A549 (cell line): ENCODE measurements at regions not wholly inside any gene's neighbourhood (a gene's known extent, or its start where the extent isn't known, plus 50 kb on each side); places are given as distances from the start of the nearest gene placed in this dataset.

Experiments used
- ATAC-seq, 2 experiments: fragments of 200-7000 bp in 1 of 2; fragments of >200 bp in 1 of 2; cut with Nextera tagmentation in 1 of 2; cut with Tn5 transposase in 1 of 2; 3 replicates each; pipeline versions ENCODE4 v1.8.0 to v1.9.1; 2018 to 2020; ENCODE audit warnings: mild to moderate bottlenecking in 1 of 2, moderate library complexity in 1 of 2
- CTCF ChIA-PET: fragments of 300-600 bp; sonication (Branson Sonifier 250); formaldehyde crosslinking; extraction: SDS; loops from one replicate; lab custom pipeline; 2021; ENCODE audit warnings: antibody characterized with exemption, inconsistent platforms; lab: Yijun Ruan, JAX
- POLR2A ChIA-PET: fragments of 350-600 bp; formaldehyde crosslinking; extraction: SDS; loops from one replicate; lab custom pipeline; 2021; ENCODE audit warnings: antibody characterized with exemption, inconsistent platforms; lab: Yijun Ruan, JAX
- DNase-seq, 2 experiments: peaks; one replicate each; pipeline versions ENCODE4 v3.0.0 to v3.0.0-alpha.2; 2011 to 2016; ENCODE audit warnings: low read depth in 1 of 2, low spot score in 1 of 2
- FAIRE-seq: peaks from 2 replicates; lab custom pipeline; 2011; peaks lifted over from hg19 to GRCh38; lab: Jason Lieb, UNC
- H3K27ac ChIP-seq, 2 experiments: fragments of >200 bp; sonication (Bioruptor Twin); formaldehyde crosslinking; 3 replicates each; pipeline ENCODE4 v1.5.1; 2016 to 2017
- H3K4me1 ChIP-seq: fragments of >200 bp; sonication (Bioruptor Twin); formaldehyde crosslinking; 3 replicates; pipeline ENCODE4 v1.6.1; 2016
- H3K4me2 ChIP-seq: fragments of >200 bp; sonication (Bioruptor Twin); formaldehyde crosslinking; 3 replicates; pipeline ENCODE4 v1.6.1; 2016
- H3K4me3 ChIP-seq: fragments of >200 bp; sonication (Bioruptor Twin); formaldehyde crosslinking; 3 replicates; pipeline ENCODE4 v1.5.1; 2016
- H3K9me3 ChIP-seq: fragments of >200 bp; sonication (Bioruptor Twin); formaldehyde crosslinking; 3 replicates; pipeline ENCODE4 v1.6.1; 2016
- ATOH8 ChIP-seq: fragments of 250-450 bp; sonication (Bioruptor Pico); IDR thresholded peaks from 2 replicates; pipeline ENCODE4 v1.5.0; 2020; ENCODE audit warnings: low read depth, mild to moderate bottlenecking, moderate library complexity
- CHD2 ChIP-seq: fragments of 150-350 bp; IDR thresholded peaks from 2 replicates; pipeline ENCODE4 v1.6.1; 2014; ENCODE audit warnings: low read length; ENCODE audit not compliant: partially characterized antibody
- EHF ChIP-seq: fragments of 250-450 bp; sonication (Bioruptor Pico); IDR thresholded peaks from 2 replicates; pipeline ENCODE4 v1.5.0; 2020; ENCODE audit warnings: mild to moderate bottlenecking
- EHMT2 ChIP-seq: fragments of 200-600 bp; sonication (generic); IDR thresholded peaks from 2 replicates; pipeline ENCODE4 v1.6.1; 2016; ENCODE audit warnings: antibody characterized with exemption, low read depth, mild to moderate bottlenecking, moderate library complexity
- ESRRA ChIP-seq: fragments of 150-350 bp; IDR thresholded peaks from 2 replicates; pipeline ENCODE4 v1.6.1; 2014; ENCODE audit warnings: mild to moderate bottlenecking, low read length, borderline replicate concordance
- FOSB ChIP-seq: fragments of 250-450 bp; sonication (Bioruptor Pico); IDR thresholded peaks from 2 replicates; pipeline ENCODE4 v1.5.0; 2020; ENCODE audit warnings: mild to moderate bottlenecking, moderate library complexity
- FOXS1 ChIP-seq: fragments of 250-450 bp; sonication (Bioruptor Pico); IDR thresholded peaks from 2 replicates; pipeline ENCODE4 v1.5.0; 2020; ENCODE audit warnings: mild to moderate bottlenecking, moderate library complexity
- GATA3 ChIP-seq: IDR thresholded peaks from 2 replicates; pipeline ENCODE4 v1.6.1; 2012; ENCODE audit warnings: borderline replicate concordance
- HOXA7 ChIP-seq: fragments of 250-450 bp; sonication (Bioruptor Pico); IDR thresholded peaks from 2 replicates; pipeline ENCODE4 v1.5.0; 2020; ENCODE audit warnings: mild to moderate bottlenecking, moderate library complexity
- HOXB13 ChIP-seq: fragments of 250-450 bp; sonication (Bioruptor Pico); IDR thresholded peaks from 2 replicates; pipeline ENCODE4 v1.5.0; 2020; ENCODE audit warnings: low read depth, mild to moderate bottlenecking, moderate library complexity
- JUN ChIP-seq, 2 experiments: fragments of >200 bp; sonication (Bioruptor Twin); formaldehyde crosslinking; IDR thresholded peaks; 2 replicates in 1 of 2; 3 replicates in 1 of 2; pipeline ENCODE4 v1.6.1; 2016 to 2017
- JUNB ChIP-seq: fragments of >200 bp; sonication (Bioruptor Twin); formaldehyde crosslinking; IDR thresholded peaks from 2 replicates; pipeline ENCODE4 v1.6.1; 2016
- KDM1A ChIP-seq: fragments of 200-600 bp; sonication (generic); IDR thresholded peaks from 2 replicates; pipeline ENCODE4 v1.6.1; 2016; ENCODE audit warnings: low read depth, mild to moderate bottlenecking
- KDM5A ChIP-seq: fragments of 200-600 bp; sonication (generic); IDR thresholded peaks from 2 replicates; pipeline ENCODE4 v1.6.1; 2016; ENCODE audit warnings: antibody characterized with exemption, mild to moderate bottlenecking
- MAZ ChIP-seq: fragments of 150-350 bp; IDR thresholded peaks from 2 replicates; pipeline ENCODE4 v1.6.1; 2014; ENCODE audit warnings: antibody characterized with exemption, low read depth, low read length, borderline replicate concordance
- NFE2L2 ChIP-seq: fragments of 150-350 bp; conservative IDR thresholded peaks from 2 replicates; pipeline ENCODE4 v1.6.1; 2014; ENCODE audit warnings: low read length
- NPAS2 ChIP-seq: fragments of 250-450 bp; sonication (Bioruptor Pico); IDR thresholded peaks from 2 replicates; pipeline ENCODE4 v1.8.0; 2022; ENCODE audit warnings: mild to moderate bottlenecking, moderate library complexity, borderline replicate concordance
- NR3C1 ChIP-seq: fragments of >200 bp; sonication (Bioruptor Twin); formaldehyde crosslinking; IDR thresholded peaks from 3 replicates; pipeline ENCODE4 v1.6.1; 2017
- PHF8 ChIP-seq: fragments of 200-600 bp; sonication (generic); IDR thresholded peaks from 2 replicates; pipeline ENCODE4 v1.6.1; 2016; ENCODE audit warnings: low read depth, mild to moderate bottlenecking, antibody characterized with exemption, moderate library complexity, borderline replicate concordance
- POLR2A ChIP-seq: IDR thresholded peaks from 2 replicates; pipeline ENCODE4 v1.6.1; 2012; ENCODE audit warnings: mild to moderate bottlenecking, low read length
- RARB ChIP-seq: fragments of 250-450 bp; sonication (Bioruptor Pico); IDR thresholded peaks from 2 replicates; pipeline ENCODE4 v1.8.0; 2021; ENCODE audit warnings: mild to moderate bottlenecking, moderate library complexity
- SREBF2 ChIP-seq: fragments of 450-650 bp; IDR thresholded peaks from 2 replicates; pipeline ENCODE4 v1.6.1; 2014; ENCODE audit warnings: mild to moderate bottlenecking, moderate library complexity
- TP53 ChIP-seq: fragments of 250-450 bp; sonication (Bioruptor Pico); IDR thresholded peaks from 2 replicates; pipeline ENCODE4 v1.5.0; 2021; ENCODE audit warnings: mild to moderate bottlenecking, moderate library complexity
- ZC3H11A ChIP-seq: fragments of 450-650 bp; IDR thresholded peaks from 2 replicates; pipeline ENCODE4 v1.6.1; 2014; ENCODE audit warnings: antibody characterized with exemption, mild to moderate bottlenecking
- ZNF302 ChIP-seq: fragments of 250-450 bp; sonication (Bioruptor Pico); IDR thresholded peaks from 2 replicates; pipeline ENCODE4 v1.9.0; 2021; ENCODE audit warnings: inconsistent platforms, mild to moderate bottlenecking, moderate library complexity
- WGBS: methylation state at CpG from one replicate; pipeline ENCODE4 v1.1.6; 2017; ENCODE audit errors: missing lambda C conversion rate; 5-methylcytosine and 5-hydroxymethylcytosine counted together
- TF ChIP-seq, protein P1 (sequence below): IDR thresholded peaks from 2 replicates; pipeline ENCODE4 v1.6.1; 2012
- TF ChIP-seq, protein P2 (sequence below): fragments of >200 bp; sonication (Bioruptor Twin); formaldehyde crosslinking; IDR thresholded peaks from 2 replicates; pipeline ENCODE4 v1.6.1; 2016
- TF ChIP-seq, protein P3 (sequence below): fragments of 200-600 bp; sonication (generic); IDR thresholded peaks from 2 replicates; pipeline ENCODE4 v1.6.1; 2016; ENCODE audit warnings: antibody characterized with exemption, mild to moderate bottlenecking, moderate library complexity

- ChIA-PET CTCF (interaction anchor here (0.7 to 1.4 kb wide), 2 partner anchors 21 to 1095 kb away, joined by 3 read pairs; no protein-coding TSS in a partner anchor), POLR2A (no interaction called here)
- WGBS = 10% methylated on average over 6 of the region's 6 CpGs
These were observed 230.8 kb upstream of the PIK3C3 start for GRCh38 chr18:41724195-41724594.

DNA sequence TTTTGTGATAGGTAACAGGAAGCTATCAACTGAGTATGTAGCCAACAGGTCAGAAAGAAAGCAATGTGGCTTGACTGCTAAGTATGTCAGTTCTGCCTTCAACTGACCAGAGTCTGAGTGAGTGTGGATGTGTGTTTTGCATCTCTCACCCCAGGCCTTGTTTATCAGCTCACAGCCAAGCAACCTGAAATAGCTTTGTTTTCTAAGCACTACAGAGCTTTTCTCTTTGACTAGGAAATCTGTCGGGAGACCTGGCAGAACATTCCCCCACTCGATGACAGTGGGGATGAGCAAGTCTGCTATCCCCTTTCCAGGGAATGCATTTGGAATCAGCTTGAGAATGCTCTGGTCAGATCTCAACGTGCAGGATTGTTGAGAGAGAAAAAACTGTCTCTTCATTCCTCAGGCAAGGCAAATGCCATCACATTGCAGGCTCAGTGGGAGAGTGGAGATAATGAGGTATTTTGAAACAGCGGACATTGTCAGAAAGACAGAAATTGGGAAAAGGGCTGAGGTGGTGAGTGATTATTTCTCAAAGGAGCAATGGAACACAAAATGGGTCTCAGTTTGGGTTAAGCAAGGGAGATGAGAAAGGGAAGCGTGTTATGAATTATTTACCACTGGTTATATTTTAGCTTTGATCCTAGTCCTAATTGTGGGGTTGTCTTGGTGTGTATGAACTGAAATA lies 233.8 kb upstream of the PIK3C3 start:
- ChIA-PET POLR2A (no interaction called here), CTCF (interaction anchor here (1.3 kb wide), 1 partner anchor 12 kb away, joined by 3 read pairs; no protein-coding TSS in a partner anchor)
- ATAC-seq = no peak
- no peak for TF ChIP-seq NFE2L2
- no peak for TF ChIP-seq FOSB (CRISPR knock-in tag)
- no peak for TF ChIP-seq JUN (IDR thresholded peaks at IDR 0.05)
- TF ChIP-seq FOXS1 (CRISPR knock-in tag) = no peak
- no peak for TF ChIP-seq EHMT2
- TF ChIP-seq CHD2 = no peak
- no peak for TF ChIP-seq HOXB13
- TF ChIP-seq, protein P1, sequence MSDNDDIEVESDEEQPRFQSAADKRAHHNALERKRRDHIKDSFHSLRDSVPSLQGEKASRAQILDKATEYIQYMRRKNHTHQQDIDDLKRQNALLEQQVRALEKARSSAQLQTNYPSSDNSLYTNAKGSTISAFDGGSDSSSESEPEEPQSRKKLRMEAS = no peak
- TF ChIP-seq KDM1A = no peak
- no peak for TF ChIP-seq ZNF302 (CRISPR knock-in tag)
- TF ChIP-seq ESRRA = no peak
- no peak for TF ChIP-seq ZC3H11A
- no peak for TF ChIP-seq PHF8
- no peak for TF ChIP-seq KDM5A
- TF ChIP-seq MAZ = no peak
- no peak for TF ChIP-seq NPAS2 (CRISPR knock-in tag)
- TF ChIP-seq, protein P2, sequence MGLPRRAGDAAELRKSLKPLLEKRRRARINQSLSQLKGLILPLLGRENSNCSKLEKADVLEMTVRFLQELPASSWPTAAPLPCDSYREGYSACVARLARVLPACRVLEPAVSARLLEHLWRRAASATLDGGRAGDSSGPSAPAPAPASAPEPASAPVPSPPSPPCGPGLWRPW = no peak
- TF ChIP-seq GATA3 = no peak
- TF ChIP-seq ATOH8 (CRISPR knock-in tag) = no peak
- no peak for DNase-seq
- Histone ChIP-seq H3K9me3 (no peaks in the 10 kb centered on the region), H3K4me2 (no peak overlapping the region), H3K4me1 (no peaks in the 10 kb centered on the region), H3K4me3 (no peak overlapping the region), H3K27ac (no peak overlapping the region)
- 16% methylated on average over 5 of the region's 5 CpGs for WGBS
- FAIRE-seq = no peak

More at GRCh38 chr18:41724195-41724594, 230.8 kb upstream of the PIK3C3 start:
- no peak for ATAC-seq
- no peak for DNase-seq
- Histone ChIP-seq H3K4me1 (no peaks in the 10 kb centered on the region), H3K27ac (no peak overlapping the region), H3K4me3 (no peak overlapping the region), H3K4me2 (no peak overlapping the region), H3K9me3 (no peaks in the 10 kb centered on the region)
- no peak for FAIRE-seq
- TF ChIP-seq KDM5A = no peak
- no peak for TF ChIP-seq CHD2
- TF ChIP-seq JUNB = no peak
- no peak for TF ChIP-seq ZC3H11A
- TF ChIP-seq POLR2A = no peak
- no peak for TF ChIP-seq TP53 (CRISPR knock-in tag)
- no peak for TF ChIP-seq NFE2L2
- no peak for TF ChIP-seq HOXA7
- no peak for TF ChIP-seq RARB (CRISPR knock-in tag)

DNA sequence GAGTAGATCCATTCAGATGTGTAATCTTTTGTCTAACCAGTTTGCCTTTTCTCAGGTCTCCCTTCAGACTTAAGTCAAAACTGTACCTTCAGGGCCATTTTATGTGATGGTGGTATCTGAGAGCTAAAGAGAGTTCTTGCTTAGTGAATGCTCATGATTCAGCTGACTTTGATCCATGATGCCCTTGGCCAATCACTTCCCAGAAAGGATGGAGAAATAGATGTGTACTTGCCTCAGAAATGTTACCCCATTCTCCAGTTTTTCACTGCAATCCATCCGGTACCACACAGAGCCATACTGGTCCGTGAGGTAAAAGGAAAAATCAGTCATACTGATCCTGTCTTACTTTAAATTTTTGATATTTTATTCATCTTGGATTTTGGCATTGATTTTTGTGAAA lies 234.8 kb upstream of the PIK3C3 start:
- no peak for DNase-seq
- no peak overlapping the region for H3K4me2 ChIP-seq
- WGBS = 42% methylated on average over 2 of the region's 2 CpGs
- ChIA-PET POLR2A (no interaction called here), CTCF (no interaction called here)
- no peaks in the 10 kb centered on the region for H3K9me3 ChIP-seq
- no peak for ATAC-seq
- H3K27ac ChIP-seq = no peak overlapping the region
- no peak overlapping the region for H3K4me3 ChIP-seq
- H3K4me1 ChIP-seq = no peaks in the 10 kb centered on the region
- no peak for FAIRE-seq
- TF ChIP-seq EHF (CRISPR knock-in tag) = no peak
- TF ChIP-seq POLR2A = no peak
- no peak for TF ChIP-seq SREBF2
- TF ChIP-seq FOSB (CRISPR knock-in tag) = no peak
- no peak for TF ChIP-seq RARB (CRISPR knock-in tag)
- no peak for TF ChIP-seq NR3C1
- TF ChIP-seq, protein P3, sequence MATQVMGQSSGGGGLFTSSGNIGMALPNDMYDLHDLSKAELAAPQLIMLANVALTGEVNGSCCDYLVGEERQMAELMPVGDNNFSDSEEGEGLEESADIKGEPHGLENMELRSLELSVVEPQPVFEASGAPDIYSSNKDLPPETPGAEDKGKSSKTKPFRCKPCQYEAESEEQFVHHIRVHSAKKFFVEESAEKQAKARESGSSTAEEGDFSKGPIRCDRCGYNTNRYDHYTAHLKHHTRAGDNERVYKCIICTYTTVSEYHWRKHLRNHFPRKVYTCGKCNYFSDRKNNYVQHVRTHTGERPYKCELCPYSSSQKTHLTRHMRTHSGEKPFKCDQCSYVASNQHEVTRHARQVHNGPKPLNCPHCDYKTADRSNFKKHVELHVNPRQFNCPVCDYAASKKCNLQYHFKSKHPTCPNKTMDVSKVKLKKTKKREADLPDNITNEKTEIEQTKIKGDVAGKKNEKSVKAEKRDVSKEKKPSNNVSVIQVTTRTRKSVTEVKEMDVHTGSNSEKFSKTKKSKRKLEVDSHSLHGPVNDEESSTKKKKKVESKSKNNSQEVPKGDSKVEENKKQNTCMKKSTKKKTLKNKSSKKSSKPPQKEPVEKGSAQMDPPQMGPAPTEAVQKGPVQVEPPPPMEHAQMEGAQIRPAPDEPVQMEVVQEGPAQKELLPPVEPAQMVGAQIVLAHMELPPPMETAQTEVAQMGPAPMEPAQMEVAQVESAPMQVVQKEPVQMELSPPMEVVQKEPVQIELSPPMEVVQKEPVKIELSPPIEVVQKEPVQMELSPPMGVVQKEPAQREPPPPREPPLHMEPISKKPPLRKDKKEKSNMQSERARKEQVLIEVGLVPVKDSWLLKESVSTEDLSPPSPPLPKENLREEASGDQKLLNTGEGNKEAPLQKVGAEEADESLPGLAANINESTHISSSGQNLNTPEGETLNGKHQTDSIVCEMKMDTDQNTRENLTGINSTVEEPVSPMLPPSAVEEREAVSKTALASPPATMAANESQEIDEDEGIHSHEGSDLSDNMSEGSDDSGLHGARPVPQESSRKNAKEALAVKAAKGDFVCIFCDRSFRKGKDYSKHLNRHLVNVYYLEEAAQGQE = no peak
- TF ChIP-seq FOXS1 (CRISPR knock-in tag) = no peak
- no peak for TF ChIP-seq KDM1A
